Peyer's patch (tissue), 4 donors: ENCODE measurements at regions not wholly inside any gene's neighbourhood (a gene's known extent, or its start where the extent isn't known, plus 50 kb on each side); places are given as distances from the start of the nearest gene placed in this dataset.

ENCODE experiments used
- POLR2A ChIP-seq, 2 donors: fragments of 450-650 bp; IDR thresholded peaks; one replicate each; pipeline ENCODE4 v1.5.1; 2017; ENCODE audit warnings: antibody characterized with exemption in 2 of 2, mild to moderate bottlenecking in 2 of 2, moderate library complexity in 2 of 2
- TF ChIP-seq, protein P1 (sequence below), 6 experiments: fragments of 450-650 bp in 4 of 6; fragments of 200-600 bp in 2 of 6; sonication (generic) in 1 of 6; IDR thresholded peaks; one replicate each; pipeline ENCODE4 v1.5.1; 2017 to 2019; ENCODE audit warnings: antibody characterized with exemption in 6 of 6, mild to moderate bottlenecking in 3 of 6, moderate library complexity in 1 of 6

DNA sequence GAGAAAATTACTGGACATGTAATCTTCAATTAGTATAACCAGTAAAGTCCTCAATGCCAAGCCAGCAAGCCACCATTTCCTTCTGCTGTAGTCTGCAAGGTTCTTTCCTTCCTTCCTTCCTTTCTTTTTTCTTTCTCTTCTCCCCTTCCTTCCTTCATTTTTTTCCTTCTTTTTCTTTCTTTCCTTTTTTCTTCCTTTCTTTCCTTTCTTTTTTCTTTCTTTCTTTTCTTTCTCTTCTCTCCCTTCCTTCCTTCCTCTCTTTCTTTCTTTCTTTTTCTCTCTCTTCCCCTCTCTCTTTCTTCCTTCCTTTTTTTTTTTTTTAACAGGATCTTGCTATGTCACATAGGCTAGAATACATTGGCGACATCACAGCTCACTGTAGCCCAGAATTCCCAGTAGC, 369.8 kb downstream of the SEMA3D start:
- TF ChIP-seq, protein P1, sequence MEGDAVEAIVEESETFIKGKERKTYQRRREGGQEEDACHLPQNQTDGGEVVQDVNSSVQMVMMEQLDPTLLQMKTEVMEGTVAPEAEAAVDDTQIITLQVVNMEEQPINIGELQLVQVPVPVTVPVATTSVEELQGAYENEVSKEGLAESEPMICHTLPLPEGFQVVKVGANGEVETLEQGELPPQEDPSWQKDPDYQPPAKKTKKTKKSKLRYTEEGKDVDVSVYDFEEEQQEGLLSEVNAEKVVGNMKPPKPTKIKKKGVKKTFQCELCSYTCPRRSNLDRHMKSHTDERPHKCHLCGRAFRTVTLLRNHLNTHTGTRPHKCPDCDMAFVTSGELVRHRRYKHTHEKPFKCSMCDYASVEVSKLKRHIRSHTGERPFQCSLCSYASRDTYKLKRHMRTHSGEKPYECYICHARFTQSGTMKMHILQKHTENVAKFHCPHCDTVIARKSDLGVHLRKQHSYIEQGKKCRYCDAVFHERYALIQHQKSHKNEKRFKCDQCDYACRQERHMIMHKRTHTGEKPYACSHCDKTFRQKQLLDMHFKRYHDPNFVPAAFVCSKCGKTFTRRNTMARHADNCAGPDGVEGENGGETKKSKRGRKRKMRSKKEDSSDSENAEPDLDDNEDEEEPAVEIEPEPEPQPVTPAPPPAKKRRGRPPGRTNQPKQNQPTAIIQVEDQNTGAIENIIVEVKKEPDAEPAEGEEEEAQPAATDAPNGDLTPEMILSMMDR (IDR thresholded peaks at IDR 0.05), result no peak
- TF ChIP-seq POLR2A (IDR thresholded peaks at IDR 0.05), result no peak
